HG02852 (cell line): ENCODE measurements at regions not wholly inside any gene's neighbourhood (a gene's known extent, or its start where the extent isn't known, plus 50 kb on each side); places are given as distances from the start of the nearest gene placed in this dataset.

ENCODE experiments used
- ATAC-seq: cut with Tn5 transposase; IDR thresholded peaks from one replicate; pipeline ENCODE4 v1.9.1; 2021; ENCODE audit warnings: mild to moderate bottlenecking, moderate library complexity; ENCODE audit not compliant: unreplicated experiment

DNA sequence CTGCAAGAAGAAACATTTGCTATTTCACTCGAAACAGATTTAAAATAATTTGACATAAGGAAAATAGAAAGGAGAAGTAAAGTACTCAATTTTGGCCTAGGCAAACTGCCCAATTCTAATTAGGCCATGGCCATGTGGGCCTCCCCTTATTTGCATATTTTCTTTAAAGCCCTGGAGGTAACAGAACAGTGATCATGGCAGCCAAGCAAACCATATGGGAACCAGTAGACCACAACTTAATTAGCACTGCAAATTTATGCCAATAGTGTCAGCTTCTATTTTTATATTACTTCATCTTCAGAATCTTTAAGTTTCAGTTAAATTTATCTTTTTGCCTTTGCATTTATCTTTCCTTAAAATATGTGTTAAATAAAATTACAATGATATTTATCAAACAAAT lies 63.3 kb upstream of the THSD7A start:
- ATAC-seq = no peak

DNA sequence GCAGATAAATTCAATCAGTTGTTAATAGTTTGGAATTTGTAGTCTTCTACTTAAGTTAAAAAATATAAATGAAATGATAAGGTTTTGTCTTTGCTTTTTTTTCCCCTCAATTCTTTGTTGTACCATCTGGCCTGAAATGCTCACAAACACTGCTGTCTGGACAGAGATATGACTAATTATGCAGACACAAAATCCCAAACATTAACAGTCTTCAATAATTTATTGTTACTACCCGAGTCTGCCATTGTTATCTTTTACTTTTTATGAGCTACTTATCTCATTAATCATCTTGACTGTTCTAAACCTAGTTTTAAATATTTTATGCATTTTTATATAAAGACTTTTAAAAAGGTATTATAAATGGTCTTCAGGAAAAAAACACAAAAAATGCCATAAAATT lies 64.7 kb upstream of the THSD7A start:
- ATAC-seq = no peak

DNA sequence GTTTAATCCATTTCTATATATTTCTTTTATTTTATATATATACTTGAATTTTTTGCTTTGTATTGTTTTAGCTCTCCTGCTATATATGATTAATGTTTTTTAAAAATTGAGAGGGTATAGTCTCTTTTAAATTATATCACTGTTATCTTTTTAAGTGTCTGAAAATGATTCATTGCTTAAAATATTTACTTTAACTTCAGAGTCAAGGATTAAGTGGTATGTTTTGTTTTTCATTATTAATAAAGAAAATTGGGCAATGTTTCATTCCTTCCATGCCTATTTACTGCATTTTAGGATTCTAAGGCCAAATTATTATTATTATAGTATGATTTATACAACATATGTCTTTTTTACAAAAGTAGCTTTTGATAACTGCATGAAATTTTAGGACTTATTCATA lies 67.2 kb upstream of the THSD7A start:
- no peak for ATAC-seq

DNA sequence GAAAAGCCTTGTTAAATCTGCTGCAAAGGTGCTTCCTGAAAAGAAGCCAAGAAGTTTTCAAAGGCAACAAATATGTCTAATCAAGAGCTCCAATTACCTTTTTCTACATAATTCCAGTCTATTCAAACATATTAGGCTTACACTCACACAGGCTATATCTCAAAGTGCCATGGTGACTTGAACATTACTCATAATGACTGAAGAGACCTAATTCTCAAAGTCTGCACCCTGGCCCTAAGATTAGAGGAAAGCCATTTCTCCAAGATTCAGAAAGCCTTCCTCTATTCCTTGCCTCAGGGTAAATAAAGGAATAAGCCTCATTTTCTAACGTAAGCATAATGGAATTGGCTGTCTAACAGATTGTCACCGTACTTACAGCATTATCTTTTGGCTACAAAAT lies 78.3 kb upstream of the THSD7A start:
- ATAC-seq = no peak

DNA sequence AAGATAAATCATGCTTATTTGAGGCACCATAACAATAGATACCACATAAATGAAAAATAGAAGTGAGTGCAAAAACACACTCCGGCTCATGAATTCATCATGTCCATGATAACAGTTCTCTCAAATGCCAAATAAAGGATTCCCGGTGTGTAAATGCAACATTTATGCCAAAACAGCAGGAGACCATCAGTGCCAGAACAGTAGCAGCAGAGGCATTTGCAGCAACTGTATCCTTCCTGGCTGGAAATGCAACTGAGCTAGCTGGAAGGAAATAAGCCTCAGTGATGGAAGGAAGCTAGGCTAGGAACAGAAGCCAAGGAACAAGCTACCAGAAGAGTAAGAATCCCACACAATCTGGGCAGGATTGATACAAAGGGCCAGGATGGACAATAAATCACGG lies 79.9 kb upstream of the THSD7A start:
- no peak for ATAC-seq

DNA sequence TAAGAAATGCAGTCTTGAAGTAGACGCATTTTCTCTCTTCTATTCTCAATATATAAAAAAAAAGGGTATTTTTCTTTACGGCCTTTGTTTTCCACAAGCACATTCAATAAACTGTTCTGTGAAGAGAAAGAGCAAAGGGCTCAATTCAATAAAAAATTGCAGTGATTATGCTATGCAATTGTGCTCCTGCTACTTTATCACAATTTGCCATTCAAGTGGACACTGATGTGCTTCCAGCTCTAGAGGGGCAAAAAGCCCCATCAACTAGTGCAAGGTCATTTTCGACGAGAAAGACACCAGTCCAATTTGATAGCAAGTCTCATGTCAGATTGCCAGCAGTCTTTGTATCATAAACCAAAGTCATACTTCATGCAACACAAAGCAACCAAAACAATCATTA lies 82.6 kb upstream of the THSD7A start:
- ATAC-seq = no peak

DNA sequence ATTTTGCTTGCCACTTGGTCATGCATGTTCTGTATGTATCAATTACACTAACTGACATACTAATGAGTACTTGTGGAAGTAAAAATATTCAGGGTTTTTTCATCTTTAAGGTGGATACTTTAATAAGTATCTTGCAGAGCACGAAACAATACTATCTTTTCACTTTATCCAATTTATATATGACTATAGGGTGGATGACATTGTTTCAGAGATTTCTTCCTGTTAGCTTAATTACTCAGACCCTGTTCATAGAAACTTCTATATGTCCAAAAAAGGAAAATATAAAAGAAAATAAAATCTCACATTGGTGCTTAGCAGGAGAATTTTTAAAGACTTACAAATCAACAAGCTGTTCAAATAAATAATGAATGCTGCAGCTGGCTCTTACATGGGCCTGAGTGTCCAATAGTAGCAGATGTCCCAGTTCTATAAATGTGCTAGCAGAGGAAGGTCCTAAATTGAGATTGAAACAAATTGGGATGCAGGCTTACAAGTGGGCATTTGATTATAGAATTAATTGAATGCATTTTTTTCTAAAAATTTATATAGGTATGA lies 91.5 kb upstream of the THSD7A start:
- no peak for ATAC-seq

DNA sequence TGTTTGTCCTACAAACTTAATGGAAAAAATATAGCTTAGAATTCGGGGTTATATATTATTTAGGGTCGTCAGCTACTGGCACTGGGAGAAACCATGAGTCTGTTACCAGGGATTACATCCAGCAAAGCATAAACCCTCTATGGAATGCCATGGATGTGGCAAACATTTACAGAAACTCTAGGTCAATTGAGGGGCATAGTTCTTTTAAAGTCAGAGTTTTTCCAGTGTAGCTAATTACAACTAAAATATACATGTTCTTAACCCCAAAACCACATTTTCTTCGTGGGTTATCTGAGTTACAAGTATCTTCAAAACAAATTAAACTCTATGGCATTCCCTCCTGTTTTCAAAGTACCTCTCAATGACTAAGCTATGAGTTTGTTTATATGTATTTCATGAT lies 99.3 kb upstream of the THSD7A start:
- no peak for ATAC-seq

DNA sequence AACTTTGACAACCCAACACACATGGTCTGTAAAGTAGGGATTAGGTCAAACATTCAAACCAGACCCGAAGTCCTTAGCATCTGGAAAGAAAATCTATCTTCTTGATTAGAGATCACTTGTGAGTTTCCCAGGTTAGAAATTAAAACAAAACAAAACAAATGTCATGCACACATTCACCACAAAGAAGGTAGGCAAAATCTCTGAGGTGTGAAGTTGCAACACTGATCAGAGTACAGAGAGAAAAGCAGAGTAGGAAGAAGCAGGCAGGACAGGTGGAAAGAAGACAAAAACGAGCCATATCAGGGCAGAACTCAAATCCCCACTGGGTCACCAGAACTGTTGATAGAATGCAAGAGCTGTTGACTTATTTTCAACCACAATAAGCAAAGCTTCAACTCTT lies 102.8 kb upstream of the THSD7A start:
- ATAC-seq = no peak

DNA sequence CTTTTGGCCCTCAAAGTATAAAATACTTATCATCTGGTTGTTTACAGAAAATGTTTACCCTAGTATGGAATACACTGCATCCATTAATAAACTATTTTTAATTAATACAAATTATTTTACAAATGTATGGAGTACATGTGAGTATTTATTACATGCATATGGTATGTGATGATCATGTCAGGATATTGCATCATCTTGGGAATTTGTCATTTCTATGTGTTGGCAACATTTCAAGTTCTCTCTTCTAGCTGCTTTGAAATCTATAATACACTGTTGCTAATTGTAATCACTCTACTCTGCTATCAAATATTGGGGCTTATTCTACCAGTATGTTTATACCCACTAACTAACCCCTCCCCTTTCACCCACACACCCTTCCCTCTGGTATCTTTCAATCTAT lies 103.9 kb upstream of the THSD7A start:
- no peak for ATAC-seq

DNA sequence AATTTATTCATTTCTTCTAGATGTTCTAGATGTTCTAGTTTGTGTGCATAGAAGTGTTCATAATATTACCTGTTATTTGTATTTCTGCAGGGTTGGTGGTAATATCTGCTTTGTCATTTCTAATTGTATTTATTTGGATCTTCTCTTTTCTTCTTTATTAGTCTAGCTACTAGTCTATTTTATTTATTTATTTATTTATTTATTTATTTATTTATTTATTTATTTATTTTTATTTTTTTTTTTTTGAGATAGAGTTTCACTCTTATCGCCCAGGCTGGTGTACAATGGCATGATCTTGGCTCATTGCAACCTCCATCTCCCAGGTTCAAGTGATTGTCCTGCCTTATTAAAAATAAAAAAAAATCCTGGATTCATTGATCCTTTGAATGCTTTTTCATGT lies 114.8 kb upstream of the THSD7A start:
- ATAC-seq = no peak

DNA sequence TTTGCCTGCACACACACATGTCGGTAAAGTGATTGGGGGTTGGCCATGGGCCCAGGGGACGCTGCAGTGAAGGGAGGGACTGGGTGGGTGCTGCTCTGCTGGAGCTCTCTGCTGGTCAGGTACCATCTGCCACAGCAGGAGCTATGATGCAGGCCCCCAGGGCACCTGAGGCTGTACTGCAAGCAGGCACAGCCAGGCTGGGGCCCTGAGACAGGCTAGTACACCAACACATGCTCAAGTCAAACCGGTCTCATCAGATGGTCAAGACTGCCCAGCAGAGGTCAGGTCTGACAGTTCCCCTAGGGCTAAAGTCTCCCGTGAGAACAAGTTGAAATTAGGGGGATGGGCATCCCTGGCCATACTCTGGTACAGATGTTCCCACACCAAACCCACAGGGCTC lies 118.3 kb upstream of the THSD7A start:
- no peak for ATAC-seq

DNA sequence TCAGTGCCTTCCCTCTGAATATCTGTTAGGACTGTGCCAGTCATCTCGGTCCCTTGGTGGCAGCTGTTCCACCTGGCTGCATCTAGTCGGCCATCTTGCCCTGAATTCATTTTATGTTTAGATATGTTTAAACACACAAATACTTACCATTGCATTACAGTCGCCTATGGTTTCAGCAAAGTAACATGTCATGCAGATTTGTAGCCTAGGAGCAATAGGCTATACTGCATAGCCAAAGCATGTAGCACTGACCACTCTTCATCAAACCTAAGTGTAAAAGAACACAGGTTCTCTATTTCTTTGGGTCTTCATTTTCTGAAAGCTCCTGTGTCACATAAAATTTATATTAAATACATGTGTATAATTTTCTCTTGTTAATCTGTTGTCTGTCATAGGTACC lies 118.9 kb upstream of the THSD7A start:
- no peak for ATAC-seq

DNA sequence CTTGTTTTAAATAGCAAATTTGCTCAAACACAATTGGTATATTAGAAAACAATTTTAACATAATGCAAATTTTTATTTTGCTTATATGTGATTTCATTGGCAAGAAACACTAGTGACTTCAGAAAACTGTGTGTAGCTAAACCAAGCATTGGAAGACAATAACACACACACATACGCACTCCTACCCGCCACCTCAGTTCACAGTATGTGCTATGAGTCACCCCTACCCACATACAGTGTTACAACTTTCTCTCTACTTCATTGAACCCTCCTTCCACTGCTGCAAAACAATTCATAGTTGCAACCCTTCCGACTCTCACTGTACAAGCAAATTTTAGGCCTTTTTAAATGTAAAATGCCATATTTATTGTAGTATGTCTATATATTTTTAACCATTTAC lies 119.9 kb upstream of the THSD7A start:
- ATAC-seq = no peak

DNA sequence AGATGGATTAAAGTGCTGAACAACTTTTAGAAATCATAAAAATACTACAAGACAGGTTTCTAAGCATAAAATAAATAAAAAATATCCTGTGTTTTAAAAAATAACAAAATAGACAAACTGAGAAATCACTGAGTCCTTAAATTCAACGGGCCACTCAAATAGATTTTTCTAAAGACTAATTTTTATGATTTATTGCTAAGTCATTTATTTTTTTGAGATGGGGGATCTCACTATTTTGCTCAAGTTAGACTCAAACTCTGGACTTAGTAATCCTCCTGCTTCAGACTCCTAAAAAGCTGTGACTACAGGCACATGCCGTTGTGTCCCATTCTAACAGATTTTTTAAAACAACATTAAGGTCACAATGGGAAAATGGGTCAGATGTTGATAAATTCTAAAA lies 121.0 kb upstream of the THSD7A start:
- ATAC-seq = no peak

DNA sequence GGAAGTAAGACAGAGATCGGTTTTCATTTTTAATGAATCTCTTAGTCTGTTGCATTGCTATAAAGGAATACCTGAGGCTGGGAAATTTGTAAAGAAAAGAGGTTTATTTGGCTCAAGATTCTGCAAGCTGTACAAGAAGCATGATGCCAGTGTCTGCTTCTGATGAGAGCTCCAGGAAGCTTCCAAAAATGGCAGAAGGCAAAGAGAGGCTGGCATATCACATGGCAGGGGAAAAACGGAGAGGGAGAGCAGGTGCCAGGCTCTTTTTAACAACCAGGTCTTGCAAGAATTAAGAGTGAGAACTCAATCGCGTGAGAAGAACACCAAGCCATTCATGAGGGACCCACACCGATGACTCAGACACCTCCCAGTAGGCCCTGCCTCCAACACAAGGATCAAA lies 125.0 kb upstream of the THSD7A start:
- ATAC-seq = no peak

DNA sequence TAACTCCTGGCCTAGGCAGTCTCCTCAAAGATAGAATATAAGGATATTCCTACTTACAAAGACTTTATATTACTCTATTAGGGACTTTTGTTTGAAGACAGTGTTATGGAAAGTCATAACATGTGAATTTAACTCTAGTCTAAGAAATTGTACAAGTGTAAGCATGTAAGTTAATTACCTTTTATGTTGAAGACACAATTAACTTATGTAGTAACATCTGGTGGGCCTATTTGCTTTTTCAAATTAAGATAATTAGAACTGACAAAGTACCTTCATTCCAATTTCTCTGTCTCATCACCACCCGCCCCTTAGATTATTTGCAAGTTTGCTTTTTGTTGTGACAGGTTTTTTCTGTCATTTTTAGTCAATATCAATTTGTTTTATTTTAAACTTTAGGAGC lies 126.0 kb upstream of the THSD7A start:
- no peak for ATAC-seq

DNA sequence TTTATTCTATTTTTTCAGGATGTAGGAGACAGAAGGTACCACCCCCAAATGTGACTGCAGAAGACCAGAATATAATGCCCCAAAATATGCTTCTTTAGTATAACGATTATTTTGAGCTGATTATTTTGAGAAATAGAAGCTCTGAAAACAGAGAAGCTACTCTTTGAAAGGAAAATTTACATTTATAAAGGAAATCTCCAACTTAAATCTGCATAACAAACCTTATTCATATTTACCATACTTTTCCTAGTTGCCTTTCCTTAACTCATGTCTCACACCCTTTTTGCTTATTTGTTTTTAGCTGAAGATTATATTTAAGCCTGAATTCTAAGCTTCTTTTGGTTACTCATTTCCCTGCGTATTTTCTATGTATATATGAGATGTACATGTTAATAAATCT lies 127.1 kb upstream of the THSD7A start:
- no peak for ATAC-seq

DNA sequence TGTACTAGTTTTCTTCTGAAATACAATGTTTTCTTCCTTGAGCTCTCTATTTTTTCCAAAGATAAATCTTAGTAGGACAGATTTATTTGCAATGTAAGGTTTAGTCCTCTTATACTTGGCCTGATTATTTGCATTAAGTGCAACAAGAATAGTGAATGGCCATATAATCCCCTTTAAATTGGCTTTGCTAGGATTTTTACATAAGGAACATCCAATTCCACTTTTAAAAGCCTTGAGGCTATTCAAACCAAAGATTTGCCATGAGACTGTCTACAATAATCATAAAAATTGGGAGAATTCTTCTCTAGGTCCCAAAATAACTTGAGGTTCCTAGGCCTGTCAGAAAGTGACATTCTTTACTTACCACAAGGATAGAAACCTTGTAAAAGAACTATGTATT lies 128.6 kb upstream of the THSD7A start:
- ATAC-seq = no peak

DNA sequence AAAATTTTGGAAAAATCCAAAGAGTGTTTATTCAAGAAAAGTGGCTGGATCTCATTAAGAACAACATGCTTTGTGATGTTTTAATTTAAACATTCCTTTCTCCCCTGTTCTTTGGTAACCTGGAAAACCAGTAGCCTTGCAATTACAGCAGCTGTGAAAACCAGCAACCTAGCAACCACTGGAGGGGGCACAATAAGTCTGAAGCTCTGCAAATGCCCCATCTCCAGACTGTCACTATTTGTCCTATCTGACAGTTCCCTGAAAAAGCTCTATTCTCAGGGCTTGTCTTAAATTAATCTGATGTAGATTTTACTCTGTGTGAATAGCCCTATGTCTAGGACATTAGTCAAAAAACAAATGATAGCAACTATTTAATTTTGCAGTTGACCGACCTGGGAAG lies 137.6 kb upstream of the THSD7A start:
- ATAC-seq = no peak

DNA sequence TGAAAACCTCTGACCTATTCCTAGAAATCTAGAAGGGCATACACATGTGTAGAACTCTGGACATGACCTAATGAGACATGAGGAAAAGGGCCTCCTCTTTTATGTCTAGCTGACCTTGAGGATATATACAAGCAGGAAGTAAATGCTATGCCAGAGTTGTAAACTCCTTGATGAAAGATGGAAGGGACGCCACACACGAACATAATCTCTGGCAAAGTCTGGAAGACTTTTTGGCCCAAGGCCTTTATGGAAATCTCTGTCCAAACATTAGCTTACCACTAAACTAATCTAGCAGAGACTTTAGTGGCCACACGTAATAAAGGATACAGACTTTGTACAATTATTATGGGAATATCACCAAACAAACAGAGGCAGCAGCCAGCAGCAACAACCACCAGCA lies 138.1 kb upstream of the THSD7A start:
- no peak for ATAC-seq

DNA sequence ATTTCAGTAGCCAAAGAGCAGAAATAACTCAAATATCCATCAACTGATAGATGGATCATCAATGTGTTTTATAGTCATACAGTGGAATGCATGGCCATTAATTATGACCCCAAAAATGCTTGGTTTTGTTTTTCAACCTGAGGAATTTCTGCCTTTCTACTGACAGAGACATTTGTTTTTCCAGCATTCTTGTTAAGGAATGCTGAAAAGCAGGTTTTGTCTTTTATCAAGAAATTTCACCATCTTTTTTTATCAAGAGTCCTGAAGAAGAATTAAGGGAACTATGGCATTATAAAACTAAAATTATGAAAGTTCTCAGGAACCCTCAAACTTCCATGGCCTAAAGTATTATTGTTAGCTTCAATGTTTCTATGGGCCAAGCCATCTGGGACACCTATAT lies 153.4 kb upstream of the THSD7A start:
- no peak for ATAC-seq

DNA sequence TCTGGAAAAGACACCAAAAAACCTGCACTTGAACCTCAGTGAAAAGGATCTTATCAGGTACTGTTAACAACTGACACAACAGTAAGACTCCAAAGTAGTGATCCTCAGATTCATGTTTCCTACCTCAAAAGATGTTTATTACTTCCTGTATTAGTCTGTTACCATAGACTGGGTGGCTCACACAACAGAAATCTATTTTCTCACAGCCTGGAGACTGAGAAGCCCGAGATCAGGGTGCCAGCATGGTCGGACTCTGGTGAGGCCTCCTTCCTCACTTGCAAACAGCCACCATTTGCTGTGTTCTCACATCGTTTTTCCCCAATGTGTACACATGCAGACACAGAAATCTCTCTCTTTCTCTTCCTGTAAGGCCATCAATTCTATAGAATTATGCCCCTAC lies 154.0 kb upstream of the THSD7A start:
- ATAC-seq = no peak

DNA sequence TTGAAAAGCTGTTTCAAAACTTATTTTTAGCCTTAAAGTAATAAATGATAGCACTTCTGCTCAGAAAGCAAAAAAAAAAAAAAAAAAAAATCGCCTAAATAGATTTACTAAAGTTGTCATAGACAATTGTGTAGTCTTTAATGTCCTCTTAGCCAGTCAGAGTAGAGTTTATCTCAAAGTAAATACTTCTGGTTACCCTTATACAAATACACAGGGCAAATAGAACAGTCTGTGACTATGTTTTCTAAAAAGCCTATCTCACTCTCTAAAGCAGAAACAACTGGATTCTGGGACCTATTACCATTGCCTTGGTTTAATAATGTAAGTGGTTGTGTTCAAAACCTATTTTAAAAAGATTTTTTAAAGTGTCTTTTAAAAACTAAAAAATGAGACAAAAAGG lies 156.2 kb upstream of the THSD7A start:
- ATAC-seq = no peak
